ENCODE measurements at regions not wholly inside any gene's neighbourhood (a gene's known extent, or its start where the extent isn't known, plus 50 kb on each side); places are given as distances from the start of the nearest gene placed in this dataset.

GRCh38 chr6:105794239-105794638, 291.9 kb upstream of the PRDM1 start:
- peak; percentile 61 for DNase-seq
- H3K27ac ChIP-seq: no peak overlapping the region
- H3K4me1 ChIP-seq: no peaks in the 10 kb centered on the region
- intact Hi-C loops (cut with DNase I; ENCODE audit: low total_unique reads): no loop called here
- WGBS, 2 donors: 37 to 41% methylated on average over 4 to 5 of the region's 5 CpGs
- no peaks in the 10 kb centered on the region for H3K9me3 ChIP-seq
- H3K36me3 ChIP-seq (ENCODE audit: low read depth, missing control alignments): no peaks in the 10 kb centered on the region
- H3K4me3 ChIP-seq: no peak overlapping the region
- TF ChIP-seq CTCF (IDR thresholded peaks at IDR 0.05): no peak
- TF ChIP-seq POLR2A (IDR thresholded peaks at IDR 0.05): no peak
- H3K27me3 ChIP-seq: no peaks in the 10 kb centered on the region

- WGBS, 2 donors: 60 to 65% methylated on average over 3 to 4 of the region's 4 CpGs
- Histone ChIP-seq H3K4me1 (no peaks in the 10 kb centered on the region), H3K27ac (no peak overlapping the region), H3K27me3 (no peaks in the 10 kb centered on the region), H3K36me3 (ENCODE audit: low read depth, missing control alignments) (no peaks in the 10 kb centered on the region), H3K4me3 (no peak overlapping the region), H3K9me3 (no peaks in the 10 kb centered on the region)
- intact Hi-C loops (cut with DNase I; ENCODE audit: low total_unique reads): no loop called here
- no peak for DNase-seq
- TF ChIP-seq POLR2A (IDR thresholded peaks at IDR 0.05): no peak
Measured at GRCh38 chr6:105793130-105793529, 293.0 kb upstream of the PRDM1 start.

- H3K4me3 ChIP-seq: no peak overlapping the region
- no peaks in the 10 kb centered on the region for H3K4me1 ChIP-seq
- H3K27ac ChIP-seq: no peak overlapping the region
- no peaks in the 10 kb centered on the region for H3K36me3 ChIP-seq (ENCODE audit: low read depth, missing control alignments)
- intact Hi-C loops (cut with DNase I; ENCODE audit: low total_unique reads): no loop called here
- H3K9me3 ChIP-seq: no peaks in the 10 kb centered on the region
- no peak for DNase-seq
- no peaks in the 10 kb centered on the region for H3K27me3 ChIP-seq
- TF ChIP-seq POLR2A (IDR thresholded peaks at IDR 0.05) (no peak), CTCF (IDR thresholded peaks at IDR 0.05) (no peak)
- whole genome bisulfite sequencing, 2 donors: 57 to 79% methylated on average over 5 of the region's 5 CpGs
Measured at GRCh38 chr6:105791583-105792318, 294.4 kb upstream of the PRDM1 start.

DNA sequence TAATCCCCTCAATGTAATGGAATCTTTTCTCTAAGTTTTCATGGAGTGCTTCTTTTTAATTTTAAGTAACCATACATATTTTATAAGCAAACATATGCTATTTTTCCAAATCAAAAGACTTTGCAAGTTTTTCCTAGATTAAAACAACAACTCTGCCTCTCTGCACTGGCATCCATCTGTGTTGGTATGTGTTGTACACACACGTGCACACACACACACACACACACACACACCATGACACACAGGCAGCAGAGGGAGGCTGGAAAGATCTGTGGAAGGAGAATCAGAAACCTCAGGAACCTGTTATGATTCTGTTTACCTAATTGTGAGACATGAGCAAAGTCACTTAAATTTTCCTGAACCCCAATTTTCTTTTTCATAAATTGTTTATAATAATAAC, 295.0 kb upstream of the PRDM1 start:
- Histone ChIP-seq H3K4me1 (no peaks in the 10 kb centered on the region), H3K36me3 (ENCODE audit: low read depth, missing control alignments) (no peaks in the 10 kb centered on the region), H3K9me3 (no peaks in the 10 kb centered on the region), H3K27me3 (no peaks in the 10 kb centered on the region), H3K4me3 (no peak overlapping the region), H3K27ac (no peak overlapping the region)
- no peak for TF ChIP-seq POLR2A (IDR thresholded peaks at IDR 0.05)
- TF ChIP-seq CTCF (IDR thresholded peaks at IDR 0.05): no peak
- DNase-seq: no peak
- intact Hi-C loops (cut with DNase I; ENCODE audit: low total_unique reads): no loop called here
- WGBS, 2 donors: 82 to 87% methylated on average over 1 of the region's 1 CpG

GRCh38 chr6:105790635-105791034, 295.5 kb upstream of the PRDM1 start:
- intact Hi-C loops (cut with DNase I; ENCODE audit: low total_unique reads): no loop called here
- Histone ChIP-seq H3K4me3 (no peak overlapping the region), H3K27ac (no peak overlapping the region), H3K4me1 (no peaks in the 10 kb centered on the region), H3K27me3 (no peaks in the 10 kb centered on the region), H3K9me3 (no peaks in the 10 kb centered on the region), H3K36me3 (ENCODE audit: low read depth, missing control alignments) (no peaks in the 10 kb centered on the region)
- no peak for DNase-seq
- WGBS, 2 donors: 38 to 62% methylated on average over 1 of the region's 1 CpG
- no peak for TF ChIP-seq CTCF (IDR thresholded peaks at IDR 0.05)
- no peak for TF ChIP-seq POLR2A (IDR thresholded peaks at IDR 0.05)

Measured in testis (tissue), 2 donors.